HepG2 (cell line): ENCODE measurements at regions not wholly inside any gene's neighbourhood (a gene's known extent, or its start where the extent isn't known, plus 50 kb on each side); places are given as distances from the start of the nearest gene placed in this dataset.

ENCODE experiments used
- ARNT ChIP-seq: fragments of 450-650 bp; IDR thresholded peaks from 2 replicates; pipeline ENCODE4 v1.6.1; 2017
- CTCF ChIP-seq: sonication (generic); formaldehyde crosslinking; IDR thresholded peaks from 2 replicates; pipeline ENCODE4 v1.5.0; 2020; ENCODE audit warnings: mild to moderate bottlenecking, missing genetic modification reagents, moderate library complexity
- GTF2F1 ChIP-seq: fragments of 150-350 bp; IDR thresholded peaks from 2 replicates; pipeline ENCODE4 v1.6.1; 2014; ENCODE audit warnings: low read length
- POLR2AphosphoS5 ChIP-seq: IDR thresholded peaks from 2 replicates; pipeline ENCODE4 v1.6.1; 2012; ENCODE audit warnings: low read depth, low read length
- SAP130 ChIP-seq: IDR thresholded peaks from 2 replicates; pipeline ENCODE4 v1.6.1; 2016; ENCODE audit warnings: low read depth
- SIX1 ChIP-seq: sonication (generic); formaldehyde crosslinking; IDR thresholded peaks from 2 replicates; pipeline ENCODE4 v1.4.0; 2020; ENCODE audit warnings: missing genetic modification reagents, borderline replicate concordance
- SMC3 ChIP-seq: IDR thresholded peaks from 2 replicates; pipeline ENCODE4 v1.6.1; 2011; ENCODE audit warnings: low read length, improper control_type of control experiment
- ZNF557 ChIP-seq: sonication (generic); formaldehyde crosslinking; IDR thresholded peaks from 2 replicates; pipeline ENCODE4 v1.4.0; 2020; ENCODE audit warnings: missing genetic modification reagents
- ZNF652 ChIP-seq: IDR thresholded peaks from 2 replicates; pipeline ENCODE4 v1.6.1; 2016; ENCODE audit warnings: low read depth, borderline replicate concordance
- TF ChIP-seq, protein P1 (sequence below), 2 experiments: IDR thresholded peaks; 2 replicates each; pipeline ENCODE4 v1.6.1; 2011 to 2012; ENCODE audit warnings: low read length in 2 of 2, borderline replicate concordance in 1 of 2, low read depth in 1 of 2, mild to moderate bottlenecking in 1 of 2, moderate library complexity in 1 of 2

DNA sequence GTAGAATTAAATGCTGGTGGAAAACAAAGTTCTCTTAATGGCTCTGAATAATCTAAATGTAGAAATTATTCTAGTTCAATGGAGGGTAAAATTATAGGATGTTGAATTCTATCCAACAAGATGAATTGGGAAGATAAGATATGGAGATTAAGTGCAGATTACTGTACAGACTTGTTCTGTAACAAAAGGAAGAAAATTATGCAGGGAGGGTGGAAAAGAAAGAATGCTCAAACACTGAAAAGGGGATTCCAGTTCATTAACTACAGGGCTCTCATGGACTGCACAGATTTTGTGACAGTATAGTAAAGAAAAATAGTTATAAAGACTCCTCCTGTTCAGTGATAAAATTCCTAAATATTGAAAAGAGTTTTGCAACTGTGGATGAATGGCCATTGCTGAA, 1794.0 kb upstream of the PCDH7 start:
- no peak for TF ChIP-seq ZNF652 (CRISPR knock-in tag)
- TF ChIP-seq, protein P1, sequence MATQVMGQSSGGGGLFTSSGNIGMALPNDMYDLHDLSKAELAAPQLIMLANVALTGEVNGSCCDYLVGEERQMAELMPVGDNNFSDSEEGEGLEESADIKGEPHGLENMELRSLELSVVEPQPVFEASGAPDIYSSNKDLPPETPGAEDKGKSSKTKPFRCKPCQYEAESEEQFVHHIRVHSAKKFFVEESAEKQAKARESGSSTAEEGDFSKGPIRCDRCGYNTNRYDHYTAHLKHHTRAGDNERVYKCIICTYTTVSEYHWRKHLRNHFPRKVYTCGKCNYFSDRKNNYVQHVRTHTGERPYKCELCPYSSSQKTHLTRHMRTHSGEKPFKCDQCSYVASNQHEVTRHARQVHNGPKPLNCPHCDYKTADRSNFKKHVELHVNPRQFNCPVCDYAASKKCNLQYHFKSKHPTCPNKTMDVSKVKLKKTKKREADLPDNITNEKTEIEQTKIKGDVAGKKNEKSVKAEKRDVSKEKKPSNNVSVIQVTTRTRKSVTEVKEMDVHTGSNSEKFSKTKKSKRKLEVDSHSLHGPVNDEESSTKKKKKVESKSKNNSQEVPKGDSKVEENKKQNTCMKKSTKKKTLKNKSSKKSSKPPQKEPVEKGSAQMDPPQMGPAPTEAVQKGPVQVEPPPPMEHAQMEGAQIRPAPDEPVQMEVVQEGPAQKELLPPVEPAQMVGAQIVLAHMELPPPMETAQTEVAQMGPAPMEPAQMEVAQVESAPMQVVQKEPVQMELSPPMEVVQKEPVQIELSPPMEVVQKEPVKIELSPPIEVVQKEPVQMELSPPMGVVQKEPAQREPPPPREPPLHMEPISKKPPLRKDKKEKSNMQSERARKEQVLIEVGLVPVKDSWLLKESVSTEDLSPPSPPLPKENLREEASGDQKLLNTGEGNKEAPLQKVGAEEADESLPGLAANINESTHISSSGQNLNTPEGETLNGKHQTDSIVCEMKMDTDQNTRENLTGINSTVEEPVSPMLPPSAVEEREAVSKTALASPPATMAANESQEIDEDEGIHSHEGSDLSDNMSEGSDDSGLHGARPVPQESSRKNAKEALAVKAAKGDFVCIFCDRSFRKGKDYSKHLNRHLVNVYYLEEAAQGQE (IDR thresholded peaks at IDR 0.05; ENCODE audit: borderline replicate concordance in 1 of 2, low read depth in 1 of 2, low read length in 2 of 2) = no peak
- TF ChIP-seq CTCF (CRISPR knock-in tag) = no peak
- TF ChIP-seq GTF2F1 = no peak
- TF ChIP-seq ZNF557 (CRISPR knock-in tag) = no peak
- no peak for TF ChIP-seq SAP130
- no peak for TF ChIP-seq ARNT
- TF ChIP-seq SIX1 (CRISPR knock-in tag) = no peak
- TF ChIP-seq POLR2AphosphoS5 = no peak
- no peak for TF ChIP-seq SMC3
